Pancreas (tissue), 10 donors: ENCODE measurements at regions not wholly inside any gene's neighbourhood (a gene's known extent, or its start where the extent isn't known, plus 50 kb on each side); places are given as distances from the start of the nearest gene placed in this dataset.
"Not testable (repeated sequence)": the region's sequence is repeated elsewhere in the genome, so short reads cannot be mapped to it uniquely, and the experiment has no call there.

Experiments used
- ATAC-seq, 4 donors: fragments of 200-7000 bp; cut with Tn5 transposase; one replicate each; pipeline versions ENCODE4 v1.8.0 to v1.9.1; 2020; ENCODE audit warnings: mild to moderate bottlenecking in 4 of 4, moderate library complexity in 4 of 4
- DNase-seq, 6 donors: peaks; one replicate each; pipeline ENCODE4 v3.0.0-alpha.2; 2020
- FAIRE-seq: peaks from 2 replicates; lab custom pipeline; 2012; peaks lifted over from hg19 to GRCh38; lab: Jason Lieb, UNC
- H3K27ac ChIP-seq, 4 donors: fragments of 200-600 bp; sonication (generic); 1 replicate in 3 of 4; 2 replicates in 1 of 4; pipeline versions ENCODE4 v1.5.0 to v1.8.0; 2020
- H3K27me3 ChIP-seq, 4 donors: fragments of 200-600 bp; one replicate each; pipeline ENCODE4 v1.8.0; 2021
- H3K36me3 ChIP-seq, 3 donors: fragments of 200-600 bp; sonication (generic) in 1 of 3; one replicate each; pipeline versions ENCODE4 v1.5.0 to v1.8.0; 2020 to 2021
- H3K4me1 ChIP-seq, 3 donors: fragments of 200-600 bp; one replicate each; pipeline ENCODE4 v1.8.0; 2021
- H3K4me3 ChIP-seq, 4 donors: fragments of 200-600 bp; sonication (generic) in 2 of 4; one replicate each; pipeline versions ENCODE4 v1.5.0 to v1.8.0; 2020 to 2021
- H3K9me3 ChIP-seq, 4 donors: fragments of 200-600 bp; one replicate each; pipeline ENCODE4 v1.8.0; 2021
- CTCF ChIP-seq, 4 donors: fragments of 200-600 bp; sonication (generic) in 3 of 4; IDR thresholded peaks; one replicate each; pipeline versions ENCODE4 v1.5.0 to v1.8.0; 2021; ENCODE audit warnings: antibody characterized with exemption in 4 of 4
- WGBS, 2 donors: extraction: QIAGEN DNeasy Blood & Tissue Kit; methylation state at CpG; one replicate each; pipeline ENCODE4 v1.1.7; 2013; 5-methylcytosine and 5-hydroxymethylcytosine counted together
- intact Hi-C, 3 donors: fragments of 100-400 bp; cut with DNase I; formaldehyde crosslinking; loops; one replicate each; pipeline versions ENCODE4 v1.11.1 to v1.14.2; 2022
- donor health status: healthy with polysubstance abuse.
- donor health status: DM: no; HTN: no; CAD: no; lungs with moderate emphysema.
- donor health status: DM: no; HTN: no; CAD: no.
- donor health status: control.
- donor health status: control.
- donor health status: Bipolar disorder and iron deficiency.
- donor health status: DM: yes; HTN: yes; CAD: no.
- donor health status: DM: no; HTN: no; CAD: no.
- donor health status: DM: no; HTN: no; CAD: no.
- donor health status: DM: yes; HTN: yes; CAD: no.

GRCh38 chr2:175256806-175257585 lies 75.5 kb upstream of the ATP5MC3 start:
- FAIRE-seq = no peak
- no peaks in the 10 kb centered on the region for H3K27me3 ChIP-seq

GRCh38 chr2:175256391-175256790 lies 74.9 kb upstream of the ATP5MC3 start:
- WGBS, 2 donors = 65 to 71% methylated on average over 4 of the region's 4 CpGs
- H3K9me3 ChIP-seq, H3K4me3 ChIP-seq, H3K4me1 ChIP-seq, H3K27me3 ChIP-seq, FAIRE-seq, H3K36me3 ChIP-seq, intact Hi-C loops, ATAC-seq, H3K27ac ChIP-seq, DNase-seq: not testable (repeated sequence)

More at GRCh38 chr2:175256806-175257585, 75.5 kb upstream of the ATP5MC3 start:
- ATAC-seq (peak in 1 of 4 donors; percentile 43), DNase-seq (peak in 3 of 6 donors; percentile 14 to 68 (median 52))
- 86 to 88% methylated on average over 61 to 69 of the region's 69 CpGs for WGBS, 2 donors
- no peaks in the 10 kb centered on the region for H3K9me3 ChIP-seq
- no peak overlapping the region for H3K27ac ChIP-seq
- intact Hi-C loops = no loop called here
- no peaks in the 10 kb centered on the region for H3K36me3 ChIP-seq
- no peak for TF ChIP-seq CTCF (IDR thresholded peaks at IDR 0.05)
- no peaks in the 10 kb centered on the region for H3K4me1 ChIP-seq
- no peak overlapping the region for H3K4me3 ChIP-seq

GRCh38 chr2:175253871-175254270 lies 72.4 kb upstream of the ATP5MC3 start:
- WGBS, 2 donors = 39 to 53% methylated on average over 3 of the region's 3 CpGs
- Histone ChIP-seq H3K9me3 (no peaks in the 10 kb centered on the region), H3K27me3 (no peaks in the 10 kb centered on the region), H3K4me3 (no peak overlapping the region), H3K27ac (no peak overlapping the region), H3K36me3 (no peaks in the 10 kb centered on the region), H3K4me1 (no peaks in the 10 kb centered on the region)
- no peak for TF ChIP-seq CTCF (IDR thresholded peaks at IDR 0.05)
- DNase-seq = no peak
- ATAC-seq = no peak
- no peak for FAIRE-seq
- intact Hi-C loops = no loop called here

- DNase-seq (no peak), FAIRE-seq (peak; percentile 71), ATAC-seq (peak in 1 of 4 donors; percentile 52)
- Histone ChIP-seq H3K27ac (no peak overlapping the region), H3K27me3 (no peaks in the 10 kb centered on the region), H3K4me3 (no peak overlapping the region), H3K4me1 (no peaks in the 10 kb centered on the region), H3K9me3 (no peaks in the 10 kb centered on the region), H3K36me3 (no peaks in the 10 kb centered on the region)
- intact Hi-C loops = no loop called here
- 17 to 19% methylated on average over 5 of the region's 5 CpGs for WGBS, 2 donors
- peak; percentile 14 to 47 (median 41) for TF ChIP-seq CTCF (IDR thresholded peaks at IDR 0.05)
Observed at GRCh38 chr2:175251425-175252041, 70.0 kb upstream of the ATP5MC3 start.

- no peaks in the 10 kb centered on the region for H3K36me3 ChIP-seq
- no peaks in the 10 kb centered on the region for H3K4me1 ChIP-seq
- no peak overlapping the region for H3K4me3 ChIP-seq
- H3K27ac ChIP-seq = no peak overlapping the region
- H3K27me3 ChIP-seq = no peaks in the 10 kb centered on the region
- ATAC-seq (peak in 3 of 4 donors; percentile 24 to 67 (median 51)), FAIRE-seq (no peak), DNase-seq (no peak)
- no peak for TF ChIP-seq CTCF (IDR thresholded peaks at IDR 0.05)
- intact Hi-C loops = no loop called here
- no peaks in the 10 kb centered on the region for H3K9me3 ChIP-seq
Observed at GRCh38 chr2:175247159-175247558, 65.6 kb upstream of the ATP5MC3 start.
